EH (cell line): ENCODE measurements at regions not wholly inside any gene's neighbourhood (a gene's known extent, or its start where the extent isn't known, plus 50 kb on each side); places are given as distances from the start of the nearest gene placed in this dataset.
"Not testable (repeated sequence)": the region's sequence is repeated elsewhere in the genome, so short reads cannot be mapped to it uniquely, and the experiment has no call there.

Experiments used
- DNase-seq: peaks from one replicate; pipeline ENCODE4 v3.0.0-alpha.2; 2015; ENCODE audit warnings: low read depth

- no peak for DNase-seq
Observed at GRCh38 chr7:142533920-142534319, 215.4 kb upstream of the PRSS1 start.

- DNase-seq = no peak
Observed at GRCh38 chr7:142529591-142529990, 219.7 kb upstream of the PRSS1 start.

- DNase-seq = no peak
Observed at GRCh38 chr7:142528608-142529408, 220.5 kb upstream of the PRSS1 start.

GRCh38 chr7:142523821-142524460 lies 225.3 kb upstream of the PRSS1 start:
- DNase-seq = peak; percentile 7

GRCh38 chr7:142522735-142523134 lies 226.5 kb upstream of the PRSS1 start:
- DNase-seq = no peak

- DNase-seq = not testable (repeated sequence)
Observed at GRCh38 chr7:142520885-142521284, 228.4 kb upstream of the PRSS1 start.

GRCh38 chr7:142520455-142520854 lies 228.8 kb upstream of the PRSS1 start:
- not testable (repeated sequence) for DNase-seq

- peak; percentile 38 for DNase-seq
Observed at GRCh38 chr7:142519079-142520078, 229.9 kb upstream of the PRSS1 start.

GRCh38 chr7:142516038-142516501 lies 233.2 kb upstream of the PRSS1 start:
- DNase-seq = peak; percentile 78

GRCh38 chr7:142514716-142515115 lies 234.6 kb upstream of the PRSS1 start:
- not testable (repeated sequence) for DNase-seq

- DNase-seq = peak; percentile 71
Observed at GRCh38 chr7:142513178-142513955, 235.9 kb upstream of the PRSS1 start.

- DNase-seq = no peak
Observed at GRCh38 chr7:142511801-142512200, 237.5 kb upstream of the PRSS1 start.

- no peak for DNase-seq
Observed at GRCh38 chr7:142511374-142511773, 237.9 kb upstream of the PRSS1 start.

- not testable (repeated sequence) for DNase-seq
Observed at GRCh38 chr7:142509235-142509634, 240.0 kb upstream of the PRSS1 start.

- no peak for DNase-seq
Observed at GRCh38 chr7:142508251-142508650, 241.0 kb upstream of the PRSS1 start.

- no peak for DNase-seq
Observed at GRCh38 chr7:142507799-142508198, 241.5 kb upstream of the PRSS1 start.

GRCh38 chr7:142507066-142507465 lies 242.2 kb upstream of the PRSS1 start:
- not testable (repeated sequence) for DNase-seq

GRCh38 chr7:142506601-142507000 lies 242.7 kb upstream of the PRSS1 start:
- DNase-seq = no peak

- not testable (repeated sequence) for DNase-seq
Observed at GRCh38 chr7:142503949-142504348, 245.3 kb upstream of the PRSS1 start.

- no peak for DNase-seq
Observed at GRCh38 chr7:142503036-142503435, 245.2 kb upstream of the PRSS58 start.

GRCh38 chr7:142501434-142501833 lies 243.6 kb upstream of the PRSS58 start:
- no peak for DNase-seq
